Heart right ventricle (tissue), 16 donors: ENCODE measurements at regions not wholly inside any gene's neighbourhood (a gene's known extent, or its start where the extent isn't known, plus 50 kb on each side); places are given as distances from the start of the nearest gene placed in this dataset.
"Not testable (repeated sequence)": the region's sequence is repeated elsewhere in the genome, so short reads cannot be mapped to it uniquely, and the experiment has no call there.

Experiments used
- ATAC-seq, 8 donors: fragments of 200-7000 bp; cut with Tn5 transposase; one replicate each; pipeline ENCODE4 v1.9.1; 2020; ENCODE audit warnings: mild to moderate bottlenecking in 8 of 8, moderate library complexity in 8 of 8, moderate number of reproducible peaks in 1 of 8
- DNase-seq, 2 donors: peaks; one replicate each; pipeline ENCODE4 v3.0.0-alpha.2; 2020
- H3K27ac ChIP-seq, 10 donors: fragments of 200-600 bp; sonication (generic) in 2 of 10; one replicate each; pipeline versions ENCODE4 v1.5.0 to v1.8.0; 2020 to 2022; ENCODE audit warnings: mild to moderate bottlenecking in 3 of 10
- H3K27me3 ChIP-seq, 7 donors: fragments of 200-600 bp; one replicate each; pipeline ENCODE4 v1.8.0; 2021 to 2022; ENCODE audit warnings: mild to moderate bottlenecking in 2 of 7
- H3K36me3 ChIP-seq, 9 donors: fragments of 200-600 bp; sonication (generic) in 1 of 9; one replicate each; pipeline versions ENCODE4 v1.5.0 to v1.8.0; 2020 to 2022; ENCODE audit warnings: mild to moderate bottlenecking in 2 of 9
- H3K4me1 ChIP-seq, 9 donors: fragments of 200-600 bp; sonication (generic) in 1 of 9; one replicate each; pipeline versions ENCODE4 v1.5.0 to v1.8.0; 2020 to 2022; ENCODE audit warnings: mild to moderate bottlenecking in 4 of 9
- H3K4me3 ChIP-seq, 10 donors: fragments of 200-600 bp; sonication (generic) in 2 of 10; one replicate each; pipeline versions ENCODE4 v1.5.0 to v1.8.0; 2020 to 2022; ENCODE audit warnings: mild to moderate bottlenecking in 7 of 10, moderate library complexity in 2 of 10
- H3K9me3 ChIP-seq, 11 donors: fragments of 200-600 bp in 10 of 11; sonication (generic) in 2 of 11; one replicate each; pipeline versions ENCODE4 v1.5.0 to v1.8.0; 2013 to 2022; ENCODE audit warnings: mild to moderate bottlenecking in 2 of 11, control low read depth in 1 of 11, moderate library complexity in 1 of 11
- CTCF ChIP-seq, 9 donors: fragments of 200-600 bp; sonication (generic) in 2 of 9; IDR thresholded peaks; one replicate each; pipeline versions ENCODE4 v1.5.0 to v1.8.0; 2021 to 2022; ENCODE audit warnings: antibody characterized with exemption in 9 of 9, mild to moderate bottlenecking in 5 of 9, moderate library complexity in 1 of 9
- WGBS, 2 donors: extraction: QIAGEN DNeasy Blood & Tissue Kit; methylation state at CpG; one replicate each; pipeline ENCODE4 v1.1.7; 2013; ENCODE audit warnings: inconsistent platforms in 1 of 2; 5-methylcytosine and 5-hydroxymethylcytosine counted together
- intact Hi-C, 10 donors: fragments of 100-400 bp; cut with DNase I; formaldehyde crosslinking; loops; one replicate each; pipeline versions ENCODE4 v1.11.1 to v1.14.2; 2022
- donor health status: Arrhythmogenic right ventricular cardiomyopathy.
- donor health status: ischemic (EF 13 %, LVEDD 7.1; RV severe dilation, severe dysfunction).
- donor health status: healthy with polysubstance abuse.
- donor health status: DM: no; HTN: yes; CAD: no.
- donor health status: DM: no; HTN: no; CAD: no.
- donor health status: ischemic (EF 25% LVEDD 6.9; RV normal size, moderate dysfunction).
- donor health status: ischemic (EF 25% LVEDD 5.7; RV mildly dilated, moderate dysfunction).
- donor health status: healthy.
- donor health status: DM: yes; HTN: yes; CAD: no.
- donor health status: Ischemic cardiomyopathy.
- donor health status: ischemic (EF 35%, LVEDD 5.7; RV mildly dilated, moderate dysfunction).
- donor health status: nonischemic (EF 11% LVEDD 7.7; RV severe dilation, severe dysfunction).
- donor health status: DM: yes; HTN: yes; CAD: no.
- donor health status: PGD.
- donor health status: ischemic (EF 29% LVEDD 5.4; RV normal size, mild dysfunction).
- donor health status: nonischemic (EF 23%, LVEDD 6.1; RV moderate dilation, normal function).

DNA sequence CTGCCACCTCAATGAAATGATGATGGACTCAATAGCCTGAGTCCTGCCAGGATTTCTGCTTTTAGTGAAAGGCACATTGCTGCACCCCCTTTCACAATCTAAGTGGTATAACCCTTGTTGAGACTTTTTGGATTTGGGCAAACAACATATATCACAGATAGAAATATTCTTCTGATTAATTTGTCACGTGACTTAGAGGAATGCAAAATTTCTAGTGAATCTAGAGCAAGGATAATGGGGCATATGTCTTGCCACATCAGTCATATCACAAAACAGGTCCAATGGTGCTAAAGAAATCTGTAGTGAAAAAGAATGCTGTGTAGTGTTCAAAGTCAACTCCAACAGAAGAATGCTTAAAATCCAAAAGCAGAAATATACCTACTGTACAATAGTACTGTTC is 1386.3 kb downstream of the LRFN5 start:
- no peaks in the 10 kb centered on the region for H3K27me3 ChIP-seq
- H3K36me3 ChIP-seq = no peaks in the 10 kb centered on the region
- ATAC-seq (no peak), DNase-seq (no peak)
- intact Hi-C loops = no loop called here
- no peak overlapping the region for H3K4me3 ChIP-seq
- TF ChIP-seq CTCF (IDR thresholded peaks at IDR 0.05) = no peak
- no peaks in the 10 kb centered on the region for H3K4me1 ChIP-seq
- no peak overlapping the region for H3K27ac ChIP-seq
- peaks cover 0 to 13% (median 0%) of the 10 kb centered on the region in 11 donors for H3K9me3 ChIP-seq
- WGBS, 2 donors = 72 to 75% methylated on average over 1 of the region's 1 CpG

- ATAC-seq (no peak), DNase-seq (no peak)
- Histone ChIP-seq H3K36me3 (no peaks in the 10 kb centered on the region), H3K27me3 (no peaks in the 10 kb centered on the region), H3K4me1 (no peaks in the 10 kb centered on the region), H3K27ac (no peak overlapping the region), H3K9me3 (peaks cover 0 to 20% (median 0%) of the 10 kb centered on the region in 11 donors), H3K4me3 (no peak overlapping the region)
- intact Hi-C loops = no loop called here
- 80 to 100% methylated on average over 1 of the region's 1 CpG for WGBS, 2 donors
- TF ChIP-seq CTCF (IDR thresholded peaks at IDR 0.05) = no peak
Measured at GRCh38 chr14:42980419-42980818, 1373.7 kb downstream of the LRFN5 start.

DNA sequence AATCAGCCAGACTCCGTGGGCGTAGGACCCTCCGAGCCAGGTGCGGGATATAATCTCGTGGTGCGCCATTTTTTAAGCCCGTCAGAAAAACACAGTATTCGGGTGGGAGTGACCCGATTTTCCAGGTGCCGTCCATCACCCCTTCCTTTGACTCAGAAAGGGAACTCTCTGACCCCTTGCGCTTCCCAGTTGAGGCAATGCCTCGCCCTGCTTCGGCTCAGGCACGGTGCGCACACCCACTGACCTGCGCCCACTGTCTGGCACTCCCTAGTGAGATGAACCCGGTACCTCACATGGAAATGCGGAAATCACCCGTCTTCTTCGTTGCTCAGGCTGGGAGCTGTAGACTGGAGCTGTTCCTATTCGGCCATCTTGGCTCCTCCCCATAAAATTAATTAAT is 1366.5 kb downstream of the LRFN5 start:
- DNase-seq, intact Hi-C loops: not testable (repeated sequence)
- 89 to 93% methylated on average over 21 of the region's 21 CpGs for WGBS, 2 donors

DNA sequence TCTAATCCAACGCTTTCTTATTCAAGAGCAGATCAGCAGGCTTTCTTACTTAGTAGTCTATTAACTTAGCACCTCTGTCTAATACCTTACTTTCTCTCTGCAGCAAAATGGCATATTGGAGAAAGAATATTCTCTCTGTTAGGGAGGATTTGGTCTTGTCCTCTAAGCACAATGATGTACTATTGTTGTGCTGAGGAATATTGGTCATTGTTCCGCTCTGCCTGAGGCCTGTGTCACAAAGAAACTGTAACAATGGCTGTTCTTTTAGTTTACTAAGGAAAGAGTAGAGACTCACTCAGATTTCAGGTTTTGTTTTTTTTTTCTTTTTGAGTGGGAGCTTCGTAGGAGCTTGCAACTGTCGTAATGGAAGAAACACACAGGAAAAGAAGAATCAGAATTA is 1358.8 kb downstream of the LRFN5 start:
- 81 to 83% methylated on average over 4 of the region's 4 CpGs for WGBS, 2 donors

More for the DNA sequence above, 1366.5 kb downstream of the LRFN5 start:
- peaks cover 0 to 25% (median 0%) of the 10 kb centered on the region in 11 donors for H3K9me3 ChIP-seq
- H3K4me1 ChIP-seq, H3K27ac ChIP-seq, H3K27me3 ChIP-seq, ATAC-seq, H3K4me3 ChIP-seq, H3K36me3 ChIP-seq: not testable (repeated sequence)

More for the DNA sequence above, 1358.8 kb downstream of the LRFN5 start:
- Histone ChIP-seq H3K9me3 (peaks cover 0 to 3% (median 0%) of the 10 kb centered on the region in 11 donors), H3K36me3 (no peaks in the 10 kb centered on the region), H3K4me3 (no peak overlapping the region), H3K27ac (no peak overlapping the region), H3K4me1 (no peaks in the 10 kb centered on the region), H3K27me3 (no peaks in the 10 kb centered on the region)
- no peak for ATAC-seq
- intact Hi-C loops = no loop called here
- TF ChIP-seq CTCF (IDR thresholded peaks at IDR 0.05) = no peak
- no peak for DNase-seq
